NCI-H526 (cell line): ENCODE measurements at regions not wholly inside any gene's neighbourhood (a gene's known extent, or its start where the extent isn't known, plus 50 kb on each side); places are given as distances from the start of the nearest gene placed in this dataset.

Source experiments
- DNase-seq, 2 experiments: peaks; one replicate each; lab custom pipeline; 2025; lab: John Stamatoyannopoulos, UW

GRCh38 chr7:155360495-155361345 lies 63.0 kb downstream of the INSIG1 start:
- no peak for DNase-seq

GRCh38 chr7:155361346-155361680 lies 63.6 kb downstream of the INSIG1 start:
- DNase-seq = no peak

GRCh38 chr7:155361947-155362346 lies 64.3 kb downstream of the INSIG1 start:
- no peak for DNase-seq

- DNase-seq = peak in 1 of 2 experiments; percentile 47
Measured at GRCh38 chr7:155362380-155363145, 64.9 kb downstream of the INSIG1 start.

GRCh38 chr7:155363146-155363539 lies 65.5 kb downstream of the INSIG1 start:
- DNase-seq = no peak

- no peak for DNase-seq
Measured at GRCh38 chr7:155363852-155364600, 66.3 kb downstream of the INSIG1 start.

DNA sequence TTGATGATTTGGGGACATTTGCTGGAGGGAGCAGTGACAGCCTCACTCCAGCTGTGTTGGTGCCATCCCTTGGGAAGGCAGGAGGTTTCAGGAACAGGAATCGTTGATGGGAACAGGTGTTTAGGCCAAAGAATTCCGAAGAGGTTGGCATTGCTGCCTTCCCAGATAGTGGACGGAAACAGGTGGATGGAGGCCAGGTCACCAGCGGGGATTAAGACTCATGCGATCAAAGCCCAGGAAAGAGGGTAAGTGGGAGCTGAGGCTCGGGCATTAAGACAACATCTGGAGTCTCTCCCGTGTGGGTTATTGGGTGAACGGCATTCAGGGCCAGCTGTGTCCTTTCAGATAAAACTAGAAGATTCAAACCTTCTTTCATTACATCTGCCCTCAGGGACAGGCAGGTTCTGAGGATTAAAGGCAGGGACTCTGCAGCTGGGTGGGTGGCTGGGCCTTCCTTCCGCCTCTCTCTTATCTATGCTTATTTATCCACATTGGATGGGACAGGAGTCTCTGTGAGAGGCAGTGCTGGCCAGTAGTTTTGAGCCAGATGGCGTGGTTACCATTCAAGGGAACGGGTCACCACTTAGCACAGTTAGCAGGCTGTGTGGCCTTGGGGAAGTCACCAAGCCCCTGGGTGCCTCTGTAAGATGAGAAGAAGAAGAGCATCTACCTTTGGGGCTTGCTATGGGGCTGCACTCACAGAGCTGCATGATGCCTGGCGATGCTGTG lies 67.6 kb downstream of the INSIG1 start:
- no peak for DNase-seq

- DNase-seq = no peak
Measured at GRCh38 chr7:155368894-155369600, 71.4 kb downstream of the INSIG1 start.

GRCh38 chr7:155369766-155370165 lies 72.1 kb downstream of the INSIG1 start:
- no peak for DNase-seq

- no peak for DNase-seq
Measured at GRCh38 chr7:155371331-155371883, 73.7 kb downstream of the INSIG1 start.

DNA sequence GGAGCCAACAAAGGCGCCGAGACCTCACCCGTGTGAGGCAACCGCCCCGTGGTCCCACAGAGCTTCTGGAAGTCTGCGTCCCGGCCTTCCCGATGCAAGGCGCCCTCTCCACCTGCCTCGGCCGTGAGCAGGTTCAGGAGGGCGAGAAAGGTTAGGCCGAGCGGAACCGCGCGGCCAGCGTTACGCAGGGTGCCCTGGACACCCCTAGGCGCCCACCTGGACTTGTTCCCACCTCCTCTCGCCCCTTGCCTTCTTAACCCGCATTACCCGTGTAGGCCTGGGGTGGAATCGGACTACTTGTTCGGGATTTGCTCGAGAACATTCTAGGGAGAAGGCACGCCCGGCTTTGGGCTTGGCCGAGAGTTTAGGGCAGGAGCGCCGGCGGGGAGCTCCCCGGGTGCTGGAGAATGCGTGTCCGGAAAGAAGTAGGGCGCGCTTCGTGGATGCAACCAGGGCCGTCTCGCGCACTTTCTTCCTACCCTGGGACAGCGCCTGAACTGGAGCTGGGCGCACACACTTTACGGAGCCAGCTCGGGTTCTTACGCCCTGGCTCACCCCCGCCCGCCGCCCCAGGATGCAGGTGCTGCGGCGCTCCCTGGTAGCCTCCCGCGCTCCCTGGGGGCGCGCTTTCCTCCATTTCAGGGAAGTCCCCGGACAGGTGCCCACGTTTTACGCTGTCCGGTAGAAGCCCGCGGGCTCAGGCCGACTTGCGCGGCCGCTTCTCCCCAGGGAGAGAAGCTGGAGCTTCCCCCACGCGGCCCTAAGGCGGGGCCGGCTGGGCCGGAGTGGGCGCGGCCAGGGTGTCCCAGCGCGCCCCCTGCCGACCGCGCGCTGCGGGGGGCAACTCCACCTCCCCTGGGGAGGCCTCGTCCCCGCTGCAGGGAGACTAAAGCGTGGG lies 74.5 kb downstream of the INSIG1 start:
- DNase-seq = peak in 1 of 2 experiments; percentile 54

DNA sequence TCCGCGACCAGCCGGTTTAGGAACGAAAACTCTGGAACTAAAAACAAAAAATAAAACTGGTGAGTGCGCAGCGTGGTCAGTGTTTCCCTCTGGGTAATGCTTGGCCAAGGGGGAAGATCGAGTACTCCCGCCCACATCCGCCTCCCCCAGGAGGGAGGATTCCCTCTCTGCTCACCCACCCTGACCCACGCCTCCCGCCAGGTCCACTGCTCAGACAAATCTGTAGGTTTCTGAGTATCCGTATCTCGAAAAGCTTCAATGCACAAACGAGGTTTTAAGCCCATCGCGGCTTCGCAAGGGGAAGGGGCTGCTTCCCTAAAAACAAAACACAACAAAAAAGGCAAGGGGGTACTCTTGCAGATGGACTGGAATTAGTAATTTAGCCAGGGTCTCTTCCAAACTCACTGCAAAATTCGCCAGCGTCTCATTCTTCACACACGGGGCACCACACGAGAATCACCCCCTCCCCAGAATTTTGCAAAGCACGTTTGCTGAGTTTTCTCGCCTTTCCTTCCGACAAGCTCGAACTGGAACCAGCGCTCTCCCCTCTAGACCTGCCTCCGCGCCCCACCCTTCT lies 75.2 kb downstream of the INSIG1 start:
- no peak for DNase-seq

DNA sequence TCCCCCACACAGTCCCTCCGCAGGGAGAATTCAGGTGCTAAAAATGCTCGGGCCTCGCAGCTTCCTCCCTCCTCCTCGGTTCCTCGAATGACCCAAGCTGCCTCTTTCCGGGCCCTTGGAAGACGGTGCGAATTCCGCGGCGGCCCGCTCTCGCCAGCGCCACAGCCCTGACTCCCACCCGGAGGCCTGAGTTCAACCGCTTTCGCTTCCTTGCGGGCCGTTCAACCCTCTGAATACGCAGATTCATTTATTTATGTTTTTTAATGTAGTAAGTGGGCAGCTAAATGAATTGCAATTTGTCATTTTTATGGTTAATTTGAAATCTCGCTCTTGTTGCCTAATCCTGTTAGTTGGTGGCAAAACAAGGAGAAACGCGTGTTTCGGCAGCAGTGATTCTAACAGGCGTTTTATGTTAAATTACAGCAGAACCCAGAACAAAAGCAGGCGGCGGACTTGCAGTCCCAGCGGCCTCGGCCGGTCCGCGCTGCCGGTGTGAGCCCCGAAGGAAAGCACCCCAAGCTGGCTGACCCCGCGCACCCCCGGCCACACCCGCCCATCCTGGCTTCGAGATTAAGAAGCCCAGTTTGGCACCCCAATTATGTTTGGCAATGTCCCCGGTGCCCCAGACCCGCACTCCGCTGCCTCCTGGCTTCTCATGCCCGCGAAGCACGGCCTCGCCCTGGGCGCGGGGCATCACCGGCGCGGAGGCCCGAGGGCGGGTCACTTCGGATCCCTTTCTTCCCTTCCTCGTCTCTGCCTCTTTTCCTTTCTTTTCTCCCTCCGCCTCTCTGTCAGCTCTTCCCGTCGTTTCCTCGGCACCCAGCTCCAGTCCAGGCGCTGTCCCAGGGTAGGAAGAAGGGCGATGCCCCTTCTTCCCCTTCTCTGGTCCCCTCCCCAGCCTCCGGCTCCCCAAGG lies 75.9 kb downstream of the INSIG1 start:
- DNase-seq = no peak

DNA sequence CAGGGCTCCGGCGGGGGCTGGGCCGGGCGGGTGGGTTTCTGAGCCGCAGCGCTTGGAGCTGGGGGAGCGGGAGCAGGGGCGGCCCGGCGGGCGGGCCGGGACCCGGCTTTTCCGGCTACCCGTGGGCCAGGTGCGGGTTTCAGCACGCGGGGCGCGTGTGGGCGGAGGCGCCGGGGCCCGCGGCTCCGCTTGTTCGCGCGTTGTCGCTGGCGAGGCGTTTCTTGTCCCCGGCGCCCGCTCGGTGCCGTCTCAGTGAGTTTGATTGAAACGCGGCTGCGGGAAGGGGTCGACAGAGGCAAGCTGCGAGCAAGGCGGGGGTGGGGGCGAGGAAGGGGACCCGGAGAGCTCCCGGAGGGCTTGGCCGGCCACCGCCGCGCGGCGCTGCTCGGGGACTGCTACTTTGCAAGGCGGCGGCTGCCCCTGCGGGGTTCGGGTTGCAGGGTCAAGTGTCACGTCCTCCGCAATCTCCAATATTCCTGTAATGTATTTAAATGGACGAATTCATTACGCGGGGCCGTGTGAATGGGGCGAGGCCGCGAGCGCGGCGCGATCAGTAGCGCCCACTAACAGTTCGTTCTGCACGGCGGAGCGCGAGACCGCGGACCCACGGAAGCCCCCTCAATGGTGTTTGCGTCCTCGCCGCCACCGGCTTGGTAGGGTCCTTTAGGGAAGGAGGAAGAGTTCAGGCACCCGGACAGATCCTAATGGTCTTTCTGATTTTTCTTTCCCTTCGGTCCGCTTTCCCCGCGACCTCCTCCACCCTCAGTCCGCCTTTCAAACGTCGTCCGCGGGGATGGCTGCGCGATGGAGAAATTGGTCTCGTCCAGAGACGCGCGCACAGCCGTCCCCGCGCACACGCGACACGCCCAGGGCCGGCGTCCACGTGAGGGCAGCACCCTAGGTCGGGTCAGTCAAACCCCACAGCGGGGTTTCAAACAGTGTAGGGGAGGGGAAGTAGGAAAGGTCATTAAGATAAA lies 76.9 kb downstream of the INSIG1 start:
- no peak for DNase-seq

DNA sequence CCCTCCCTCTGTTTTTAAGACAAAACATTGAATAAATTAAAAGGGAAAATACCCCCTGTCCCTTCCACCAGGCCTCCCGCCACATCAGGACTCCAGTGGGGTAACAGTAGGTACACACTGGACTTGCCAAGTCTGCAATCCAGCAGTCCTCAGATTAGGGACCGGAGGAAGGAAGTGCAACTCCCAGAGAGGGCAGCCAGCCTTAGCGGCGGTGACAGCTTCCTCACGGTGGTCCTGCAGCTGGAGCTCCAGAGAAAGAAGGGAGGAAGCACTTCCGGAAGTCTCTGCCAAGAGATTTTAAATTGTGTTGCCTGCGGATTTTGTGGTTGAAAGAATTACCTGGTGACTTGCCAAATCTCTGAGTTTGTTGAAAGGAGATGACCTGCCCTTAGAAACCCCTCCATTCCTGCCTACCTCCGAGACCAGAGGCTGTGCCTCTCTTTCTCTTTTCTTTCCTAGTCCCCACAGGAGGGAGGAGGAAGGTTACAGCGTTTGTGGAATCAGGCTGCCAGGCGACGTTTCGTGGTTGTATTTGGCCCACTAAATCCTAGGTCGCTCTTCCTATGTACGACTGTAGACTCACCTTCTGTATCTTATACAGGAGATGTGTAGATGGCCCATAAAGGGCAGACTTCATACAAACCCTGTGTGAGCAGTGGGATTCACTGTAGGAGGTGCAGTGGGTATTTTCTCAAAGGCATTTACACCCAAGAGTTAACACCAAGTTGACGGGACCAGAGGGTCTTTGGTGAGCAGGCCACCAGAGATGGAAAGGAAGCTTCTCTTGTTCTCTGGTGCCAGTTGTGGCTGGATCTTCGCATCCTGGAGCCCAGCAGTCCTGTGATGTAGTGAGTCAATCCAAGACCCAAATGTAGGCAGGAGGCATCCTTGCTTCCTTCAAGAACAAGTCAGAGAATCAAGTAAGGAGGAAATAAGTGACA lies 77.9 kb downstream of the INSIG1 start:
- DNase-seq = no peak
